ENCODE measurements at regions not wholly inside any gene's neighbourhood (a gene's known extent, or its start where the extent isn't known, plus 50 kb on each side); places are given as distances from the start of the nearest gene placed in this dataset.
A peak's percentile ranks its signal among the peaks of the same experiment; 100 is the strongest.

DNA sequence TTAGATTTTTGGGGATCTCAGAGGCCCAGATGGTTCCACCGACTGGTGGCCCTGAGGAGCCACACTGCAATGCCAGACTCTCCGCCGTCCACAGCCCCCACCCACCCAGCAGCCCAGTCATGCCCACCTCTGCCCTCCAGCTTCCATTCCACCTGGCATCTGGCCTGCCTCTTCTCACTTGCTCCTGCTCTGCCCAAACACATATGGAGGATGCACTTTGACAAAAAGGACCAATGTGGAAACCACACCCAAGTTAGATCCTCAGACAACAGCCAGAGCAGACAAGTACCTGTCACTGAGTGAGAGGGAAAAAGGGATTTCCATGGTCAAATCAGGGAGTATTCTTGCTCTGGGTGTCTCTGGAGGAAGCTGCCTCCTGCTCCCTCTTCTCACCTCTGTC lies 120.6 kb upstream of the NXT1 start:
- no peaks in the 10 kb centered on the region for H3K9me3 ChIP-seq
- TF ChIP-seq POLR2A (IDR thresholded peaks at IDR 0.05): no peak
- TF ChIP-seq, protein P1, sequence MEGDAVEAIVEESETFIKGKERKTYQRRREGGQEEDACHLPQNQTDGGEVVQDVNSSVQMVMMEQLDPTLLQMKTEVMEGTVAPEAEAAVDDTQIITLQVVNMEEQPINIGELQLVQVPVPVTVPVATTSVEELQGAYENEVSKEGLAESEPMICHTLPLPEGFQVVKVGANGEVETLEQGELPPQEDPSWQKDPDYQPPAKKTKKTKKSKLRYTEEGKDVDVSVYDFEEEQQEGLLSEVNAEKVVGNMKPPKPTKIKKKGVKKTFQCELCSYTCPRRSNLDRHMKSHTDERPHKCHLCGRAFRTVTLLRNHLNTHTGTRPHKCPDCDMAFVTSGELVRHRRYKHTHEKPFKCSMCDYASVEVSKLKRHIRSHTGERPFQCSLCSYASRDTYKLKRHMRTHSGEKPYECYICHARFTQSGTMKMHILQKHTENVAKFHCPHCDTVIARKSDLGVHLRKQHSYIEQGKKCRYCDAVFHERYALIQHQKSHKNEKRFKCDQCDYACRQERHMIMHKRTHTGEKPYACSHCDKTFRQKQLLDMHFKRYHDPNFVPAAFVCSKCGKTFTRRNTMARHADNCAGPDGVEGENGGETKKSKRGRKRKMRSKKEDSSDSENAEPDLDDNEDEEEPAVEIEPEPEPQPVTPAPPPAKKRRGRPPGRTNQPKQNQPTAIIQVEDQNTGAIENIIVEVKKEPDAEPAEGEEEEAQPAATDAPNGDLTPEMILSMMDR (IDR thresholded peaks at IDR 0.05): no peak
- DNase-seq: no peak
- H3K27ac ChIP-seq: no peak overlapping the region
- no peaks in the 10 kb centered on the region for H3K36me3 ChIP-seq (ENCODE audit: low read depth, missing control alignments)
- 91 to 95% methylated on average over 3 of the region's 3 CpGs for WGBS, 2 donors
- H3K27me3 ChIP-seq: no peaks in the 10 kb centered on the region
- H3K4me1 ChIP-seq: peaks cover 17% of the 10 kb centered on the region
- intact Hi-C loops (cut with DNase I; ENCODE audit: low total_unique reads): loop anchor here (10.0 kb wide), 1 partner anchor 185 kb away; the partner anchor contains the start of gene THBD
- no peak overlapping the region for H3K4me3 ChIP-seq

DNA sequence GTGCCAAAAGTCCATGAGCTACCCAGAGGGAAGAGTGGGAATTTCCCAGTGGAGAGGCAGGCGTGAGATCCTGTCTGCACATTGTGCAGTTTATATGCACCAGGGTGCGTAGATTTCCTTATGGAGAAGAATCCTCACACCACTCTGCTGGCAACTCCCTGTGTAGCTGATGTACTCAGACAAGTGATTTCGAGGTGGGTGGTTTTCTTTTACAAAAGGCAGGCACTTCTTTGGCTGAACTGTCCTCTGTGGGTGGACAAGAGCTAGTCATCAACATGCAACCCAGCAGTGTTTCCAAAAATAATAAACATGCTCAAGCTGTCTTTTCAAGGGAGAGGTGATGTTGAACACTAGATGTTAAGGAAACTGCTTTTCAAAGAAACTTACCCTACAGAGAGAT lies 121.7 kb upstream of the NXT1 start:
- no peaks in the 10 kb centered on the region for H3K9me3 ChIP-seq
- peaks cover 10% of the 10 kb centered on the region for H3K4me1 ChIP-seq
- H3K27me3 ChIP-seq: no peaks in the 10 kb centered on the region
- no peak overlapping the region for H3K4me3 ChIP-seq
- H3K27ac ChIP-seq: no peak overlapping the region
- DNase-seq: peak; percentile 43
- intact Hi-C loops (cut with DNase I; ENCODE audit: low total_unique reads): no loop called here
- 49 to 56% methylated on average over 3 of the region's 3 CpGs for WGBS, 2 donors
- TF ChIP-seq, protein P1 (IDR thresholded peaks at IDR 0.05): no peak
- no peak for TF ChIP-seq POLR2A (IDR thresholded peaks at IDR 0.05)
- no peaks in the 10 kb centered on the region for H3K36me3 ChIP-seq (ENCODE audit: low read depth, missing control alignments)

DNA sequence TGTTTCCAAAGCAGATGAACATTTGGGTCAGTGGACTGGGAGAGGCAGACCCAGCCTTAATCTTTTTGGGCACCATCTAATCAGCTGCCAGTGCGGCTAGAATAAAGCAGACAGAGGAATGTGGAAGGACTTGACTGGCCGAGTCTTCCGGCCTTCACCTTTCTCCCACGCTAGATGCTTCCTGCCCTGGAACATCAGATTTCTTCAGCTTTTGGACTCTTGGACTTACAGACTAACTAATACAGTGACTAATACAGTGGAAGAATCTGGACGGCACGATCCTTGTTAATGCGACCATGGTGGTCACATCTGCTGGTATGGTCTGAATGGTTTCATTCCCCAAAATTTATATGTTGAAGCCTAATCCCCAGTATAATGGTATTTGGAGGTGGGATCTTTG lies 122.6 kb upstream of the NXT1 start:
- no peaks in the 10 kb centered on the region for H3K27me3 ChIP-seq
- no peaks in the 10 kb centered on the region for H3K9me3 ChIP-seq
- WGBS, 2 donors: 61 to 65% methylated on average over 7 of the region's 7 CpGs
- no peak overlapping the region for H3K27ac ChIP-seq
- no peak overlapping the region for H3K4me3 ChIP-seq
- H3K36me3 ChIP-seq (ENCODE audit: low read depth, missing control alignments): no peaks in the 10 kb centered on the region
- intact Hi-C loops (cut with DNase I; ENCODE audit: low total_unique reads): no loop called here
- no peak for DNase-seq
- H3K4me1 ChIP-seq: peaks cover 10% of the 10 kb centered on the region
- no peak for TF ChIP-seq POLR2A (IDR thresholded peaks at IDR 0.05)
- TF ChIP-seq, protein P1 (IDR thresholded peaks at IDR 0.05): no peak

DNA sequence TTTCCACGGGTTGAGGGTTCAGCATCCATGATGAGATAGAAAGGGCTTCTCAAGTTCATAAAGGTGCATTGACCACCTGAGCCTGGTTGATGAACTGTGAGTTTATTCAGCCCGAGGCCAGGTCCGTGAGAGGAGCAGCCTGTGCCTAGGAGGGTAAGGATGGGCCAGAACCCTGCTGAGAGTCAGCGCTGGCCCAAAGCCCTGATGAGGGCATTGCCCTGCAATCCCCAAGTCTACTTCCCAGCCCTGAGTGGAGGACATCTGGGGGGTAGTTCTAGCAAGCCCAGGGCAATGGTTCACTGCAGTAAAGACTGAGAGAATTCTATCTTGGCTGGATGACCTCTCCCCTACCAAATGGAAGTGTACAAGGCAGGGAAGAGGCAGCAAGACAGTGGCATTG lies 123.3 kb upstream of the NXT1 start:
- H3K27me3 ChIP-seq: no peaks in the 10 kb centered on the region
- H3K9me3 ChIP-seq: no peaks in the 10 kb centered on the region
- no peak overlapping the region for H3K4me3 ChIP-seq
- intact Hi-C loops (cut with DNase I; ENCODE audit: low total_unique reads): no loop called here
- no peak for TF ChIP-seq POLR2A (IDR thresholded peaks at IDR 0.05)
- TF ChIP-seq, protein P1 (IDR thresholded peaks at IDR 0.05): no peak
- WGBS, 2 donors: 72% methylated on average over 4 of the region's 4 CpGs
- H3K4me1 ChIP-seq: peaks cover 10% of the 10 kb centered on the region
- peak; percentile 1 for DNase-seq
- no peak overlapping the region for H3K27ac ChIP-seq
- H3K36me3 ChIP-seq (ENCODE audit: low read depth, missing control alignments): no peaks in the 10 kb centered on the region

DNA sequence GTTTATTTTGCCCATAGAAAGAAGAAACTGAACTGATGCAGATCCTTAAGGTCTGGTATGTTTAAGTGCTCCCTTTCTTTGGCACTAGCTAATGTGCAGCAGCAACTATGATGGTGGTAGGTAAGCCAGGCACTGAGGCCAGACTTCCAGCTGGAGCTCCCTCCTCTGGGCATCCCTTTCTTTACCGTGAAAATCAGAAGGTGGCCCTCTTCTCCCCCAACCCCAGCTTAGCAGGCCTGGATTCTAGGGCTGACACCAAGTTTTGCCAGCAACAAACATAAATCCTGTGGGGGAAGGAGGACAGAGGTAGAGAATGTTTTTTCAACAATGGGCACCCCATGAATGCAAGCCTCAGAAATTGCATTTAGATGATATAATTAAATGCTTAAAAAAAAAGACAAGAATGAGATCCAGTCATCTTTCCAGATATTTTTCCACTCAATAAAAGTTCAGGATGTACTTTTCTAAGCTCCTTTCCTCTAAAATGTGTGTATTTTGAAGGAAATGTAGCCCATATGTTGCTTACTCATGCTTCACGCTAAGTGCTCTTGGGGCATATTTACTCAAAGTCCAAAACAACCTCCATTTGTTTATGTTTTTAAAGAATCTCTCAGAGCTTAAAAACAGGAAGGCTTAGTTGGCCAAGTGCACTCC lies 123.9 kb upstream of the NXT1 start:
- Histone ChIP-seq H3K36me3 (ENCODE audit: low read depth, missing control alignments) (no peaks in the 10 kb centered on the region), H3K4me1 (peaks cover 10% of the 10 kb centered on the region), H3K27me3 (no peaks in the 10 kb centered on the region), H3K27ac (no peak overlapping the region), H3K4me3 (no peak overlapping the region), H3K9me3 (no peaks in the 10 kb centered on the region)
- 54 to 61% methylated on average over 2 of the region's 2 CpGs for WGBS, 2 donors
- TF ChIP-seq, protein P1 (IDR thresholded peaks at IDR 0.05): no peak
- no peak for TF ChIP-seq POLR2A (IDR thresholded peaks at IDR 0.05)
- intact Hi-C loops (cut with DNase I; ENCODE audit: low total_unique reads): no loop called here
- peak; percentile 6 for DNase-seq

All from testis (tissue), 2 donors.